ENCODE measurements at regions not wholly inside any gene's neighbourhood (a gene's known extent, or its start where the extent isn't known, plus 50 kb on each side); places are given as distances from the start of the nearest gene placed in this dataset.

- peak in 1 of 3 experiments; percentile 31 for DNase-seq
Measured at GRCh38 chr5:5665225-5666075, 243.0 kb downstream of the ICE1 start.

GRCh38 chr5:5658889-5659465, 236.5 kb downstream of the ICE1 start:
- no peak for DNase-seq

- no peak for DNase-seq
Measured at GRCh38 chr5:5658226-5658625, 235.7 kb downstream of the ICE1 start.

- no peak for DNase-seq
Measured at GRCh38 chr5:5652181-5652580, 229.7 kb downstream of the ICE1 start.

- DNase-seq = no peak
Measured at GRCh38 chr5:5650949-5651348, 228.5 kb downstream of the ICE1 start.

- DNase-seq = no peak
Measured at GRCh38 chr5:5650242-5650641, 227.8 kb downstream of the ICE1 start.

- DNase-seq = no peak
Measured at GRCh38 chr5:5649641-5650040, 227.2 kb downstream of the ICE1 start.

- DNase-seq = no peak
Measured at GRCh38 chr5:5648694-5649093, 226.2 kb downstream of the ICE1 start.

- DNase-seq = no peak
Measured at GRCh38 chr5:5645891-5646290, 223.4 kb downstream of the ICE1 start.

GRCh38 chr5:5645198-5645597, 222.7 kb downstream of the ICE1 start:
- no peak for DNase-seq

- no peak for DNase-seq
Measured at GRCh38 chr5:5644249-5644648, 221.8 kb downstream of the ICE1 start.

GRCh38 chr5:5643481-5643880, 221.0 kb downstream of the ICE1 start:
- DNase-seq = no peak

GRCh38 chr5:5638211-5638610, 215.7 kb downstream of the ICE1 start:
- DNase-seq = no peak

GRCh38 chr5:5637173-5637572, 214.7 kb downstream of the ICE1 start:
- no peak for DNase-seq

- no peak for DNase-seq
Measured at GRCh38 chr5:5634817-5635216, 212.3 kb downstream of the ICE1 start.

GRCh38 chr5:5633579-5633978, 211.1 kb downstream of the ICE1 start:
- DNase-seq = no peak

GRCh38 chr5:5632678-5633077, 210.2 kb downstream of the ICE1 start:
- no peak for DNase-seq

GRCh38 chr5:5629607-5629978, 207.1 kb downstream of the ICE1 start:
- no peak for DNase-seq

GRCh38 chr5:5628866-5629606, 206.6 kb downstream of the ICE1 start:
- DNase-seq = no peak

- peak in 1 of 3 experiments; percentile 9 for DNase-seq
Measured at GRCh38 chr5:5626412-5626811, 203.9 kb downstream of the ICE1 start.

- DNase-seq = no peak
Measured at GRCh38 chr5:5625491-5625890, 203.0 kb downstream of the ICE1 start.

- no peak for DNase-seq
Measured at GRCh38 chr5:5623397-5623796, 200.9 kb downstream of the ICE1 start.

- DNase-seq = no peak
Measured at GRCh38 chr5:5622806-5623205, 200.3 kb downstream of the ICE1 start.

- no peak for DNase-seq
Measured at GRCh38 chr5:5619546-5619945, 197.1 kb downstream of the ICE1 start.

All from NCI-H1417 (cell line).